NCI-H345 treated with DMSO at 0.1 percent for 48 hours (cell line): ENCODE measurements at regions not wholly inside any gene's neighbourhood (a gene's known extent, or its start where the extent isn't known, plus 50 kb on each side); places are given as distances from the start of the nearest gene placed in this dataset.
A peak's percentile ranks its signal among the peaks of the same experiment; 100 is the strongest.

Experiments
- DNase-seq: peaks from one replicate; lab custom pipeline; 2025; ENCODE audit not compliant: unreplicated experiment; lab: John Stamatoyannopoulos, UW

GRCh38 chr1:224846119-224846907 lies 83.2 kb upstream of the DNAH14 start:
- no peak for DNase-seq

- DNase-seq = no peak
Observed at GRCh38 chr1:224850446-224850845, 79.0 kb upstream of the DNAH14 start.

- no peak for DNase-seq
Observed at GRCh38 chr1:224851210-224851847, 78.1 kb upstream of the DNAH14 start.

DNA sequence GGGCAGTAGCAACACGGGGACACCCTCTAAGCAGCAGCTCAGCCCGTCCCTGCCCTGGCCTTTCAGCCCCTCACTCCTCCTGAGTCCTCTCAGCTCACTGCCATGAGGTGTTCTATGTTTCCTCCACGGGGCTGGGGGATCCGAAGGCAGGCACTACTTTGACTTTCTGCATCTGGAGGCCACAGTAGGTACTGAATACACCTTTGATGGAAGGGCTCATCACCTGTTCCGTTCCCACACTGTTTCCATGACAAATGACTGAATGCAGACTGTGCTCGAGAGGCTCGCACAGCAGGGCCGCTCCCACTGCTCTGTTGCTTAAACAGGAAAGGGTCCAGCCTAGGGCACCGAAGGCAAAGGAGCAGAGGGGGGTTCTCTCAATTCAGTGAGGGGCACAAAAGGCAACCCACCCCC lies 77.6 kb upstream of the DNAH14 start:
- DNase-seq = no peak

DNA sequence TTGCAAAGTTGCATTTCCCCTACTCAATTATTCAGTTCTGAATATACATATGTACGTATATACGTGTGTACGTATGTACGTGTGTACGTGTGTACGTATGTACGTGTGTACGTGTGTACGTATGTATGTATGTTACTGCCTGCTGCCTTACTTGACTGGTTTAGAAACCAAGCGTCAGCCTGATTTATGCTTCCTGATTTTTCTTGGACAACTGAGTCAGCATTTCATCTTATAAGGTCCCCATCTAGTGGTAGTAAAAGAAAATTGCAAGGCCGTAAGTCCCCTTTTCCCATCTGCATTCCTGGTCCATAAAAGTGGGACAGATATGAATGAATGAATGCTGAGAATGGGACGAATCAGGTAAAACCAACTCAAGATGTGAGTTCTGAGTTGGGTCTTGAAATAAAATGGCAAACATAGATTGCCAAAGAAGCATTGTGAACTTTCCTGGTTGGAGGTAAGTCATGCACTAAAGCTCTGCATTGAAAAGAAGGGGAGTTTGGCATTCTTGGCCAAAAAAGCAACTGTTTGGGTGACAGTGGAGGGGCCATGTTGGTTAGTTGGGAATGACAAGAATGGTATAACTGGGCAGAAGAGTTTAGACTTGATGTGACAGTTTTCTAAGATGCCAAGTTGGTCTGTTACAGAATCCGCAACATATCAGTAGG lies 76.4 kb upstream of the DNAH14 start:
- peak; percentile 49 for DNase-seq

- DNase-seq = no peak
Observed at GRCh38 chr1:224856973-224857372, 72.5 kb upstream of the DNAH14 start.

GRCh38 chr1:224859651-224860050 lies 69.8 kb upstream of the DNAH14 start:
- no peak for DNase-seq

GRCh38 chr1:224860488-224861338 lies 68.8 kb upstream of the DNAH14 start:
- DNase-seq = no peak

- no peak for DNase-seq
Observed at GRCh38 chr1:224861339-224861716, 68.1 kb upstream of the DNAH14 start.

DNA sequence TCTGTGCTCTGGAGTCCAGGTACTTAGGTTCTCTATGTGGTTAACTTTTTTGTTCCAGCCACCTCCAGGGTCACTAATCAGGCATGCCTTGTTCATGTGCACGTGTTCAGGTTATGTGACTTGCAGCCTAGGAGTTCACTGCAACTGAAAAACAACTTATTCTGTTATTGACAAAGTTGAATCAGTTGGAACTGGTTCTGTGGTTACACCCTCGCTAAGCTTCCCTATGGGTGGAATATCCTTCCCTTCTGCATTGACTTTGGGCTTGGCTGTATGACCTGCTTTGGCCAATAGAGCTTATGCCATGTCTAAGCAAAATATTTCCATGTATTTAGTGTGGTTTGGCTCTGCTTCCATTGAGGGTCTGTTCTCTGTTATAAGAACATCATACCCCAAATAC lies 66.0 kb upstream of the DNAH14 start:
- no peak for DNase-seq

DNA sequence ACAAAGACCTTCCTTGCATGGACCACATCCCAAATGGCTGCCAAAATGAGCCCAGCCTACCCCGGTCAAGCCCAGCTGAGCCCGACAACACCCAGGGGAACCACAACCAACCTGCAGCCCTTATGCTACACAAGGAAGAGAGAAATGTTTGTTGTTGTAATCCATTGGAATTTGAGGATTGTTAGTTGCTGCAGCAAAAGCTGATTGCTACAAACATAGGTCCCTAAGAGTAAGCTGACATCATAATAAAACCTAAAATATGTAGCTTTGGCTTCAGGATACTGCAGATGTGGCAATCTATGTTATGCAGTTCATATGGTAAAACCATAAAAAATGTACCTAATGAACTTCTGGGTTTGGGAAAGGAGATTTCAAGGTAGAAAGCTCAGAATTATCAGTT lies 65.5 kb upstream of the DNAH14 start:
- DNase-seq = no peak

DNA sequence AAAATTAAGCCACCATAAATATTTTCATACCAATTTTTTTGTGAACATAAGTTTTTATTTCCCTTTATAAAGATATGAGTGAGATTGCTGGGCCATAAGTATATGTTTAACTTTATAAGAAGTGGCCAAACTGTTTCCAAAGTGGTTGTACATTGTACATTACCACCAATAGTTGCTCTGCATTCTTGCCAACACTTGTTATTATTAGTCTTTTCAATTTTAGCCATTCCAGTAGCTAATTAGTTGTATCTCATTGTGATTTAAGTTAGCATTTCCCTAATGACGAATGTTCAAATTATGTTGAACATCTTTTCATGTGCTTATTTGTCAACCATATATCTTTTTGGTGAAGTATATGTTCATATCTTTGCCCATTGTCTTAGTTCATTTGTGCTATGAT lies 64.0 kb upstream of the DNAH14 start:
- DNase-seq = no peak

DNA sequence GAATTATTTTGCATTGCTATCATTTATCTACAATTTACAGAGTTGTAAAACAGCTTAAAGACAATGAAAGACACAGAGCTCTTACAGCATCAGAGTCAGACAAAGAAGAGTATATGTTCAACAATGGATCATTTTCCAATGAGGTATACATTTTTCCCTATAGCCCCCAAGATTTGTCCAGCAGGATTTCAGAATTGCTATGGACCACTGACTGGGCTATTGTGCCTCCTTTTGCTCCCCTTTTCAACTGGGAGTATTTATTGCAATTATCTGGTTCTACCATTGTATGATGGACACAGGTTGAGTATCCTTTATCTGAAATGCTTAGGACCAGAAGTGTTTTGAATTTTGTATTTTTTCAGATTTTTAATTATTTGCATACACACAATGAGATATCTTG lies 62.5 kb upstream of the DNAH14 start:
- DNase-seq = no peak

- DNase-seq = no peak
Observed at GRCh38 chr1:224867715-224868114, 61.8 kb upstream of the DNAH14 start.

GRCh38 chr1:224872832-224873433 lies 56.5 kb upstream of the DNAH14 start:
- no peak for DNase-seq

GRCh38 chr1:224873434-224874369 lies 55.8 kb upstream of the DNAH14 start:
- DNase-seq = no peak

DNA sequence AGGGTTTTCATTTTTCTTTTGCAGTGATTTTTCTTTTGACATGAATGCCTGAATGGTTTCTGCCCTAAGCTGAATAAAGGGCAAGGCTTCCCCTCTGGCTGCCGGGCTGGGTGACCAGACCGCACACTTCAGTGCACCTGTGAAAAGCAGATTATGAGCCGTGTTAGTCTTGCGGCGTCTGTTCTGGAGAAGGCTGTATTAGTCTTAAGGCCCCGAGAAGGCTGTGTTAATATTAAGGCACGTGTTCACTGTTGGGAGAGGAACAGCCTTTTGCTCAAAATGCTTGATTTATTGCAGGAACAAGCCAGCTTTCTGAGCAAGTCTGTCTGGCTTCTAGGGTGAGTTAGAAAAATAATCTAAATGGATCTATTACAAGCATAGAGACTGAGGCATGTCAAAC lies 54.7 kb upstream of the DNAH14 start:
- no peak for DNase-seq

DNA sequence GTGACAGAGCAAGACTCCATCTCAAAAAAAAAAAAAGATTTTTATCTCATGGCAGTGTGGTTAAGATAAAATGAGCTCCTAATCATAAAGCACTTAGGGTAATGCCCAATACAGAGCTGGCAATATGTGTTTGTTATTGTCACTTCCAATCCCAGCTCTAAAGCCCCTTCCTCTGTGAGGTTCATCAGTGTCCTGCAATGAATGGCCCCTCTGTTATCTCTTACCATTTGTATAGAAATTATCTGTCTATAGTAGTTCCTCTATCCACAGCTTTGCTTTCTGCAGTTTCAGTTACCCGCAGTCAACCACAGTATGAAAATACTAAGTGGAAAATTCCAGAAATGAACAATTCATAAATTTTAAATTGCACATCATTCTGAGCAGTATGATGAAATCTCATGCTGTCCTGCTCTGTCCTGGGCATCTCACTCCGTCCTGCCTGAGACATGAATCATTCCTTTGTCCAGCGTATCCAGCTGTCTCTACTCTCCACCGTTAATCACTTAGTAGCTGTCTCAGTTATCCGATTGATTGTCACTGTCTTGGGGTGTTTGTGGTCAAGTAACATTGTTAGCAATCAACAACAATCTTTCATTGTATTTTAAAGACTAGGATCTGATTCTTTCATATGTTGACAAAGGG lies 50.2 kb upstream of the DNAH14 start:
- DNase-seq = no peak
